ENCODE measurements at regions not wholly inside any gene's neighbourhood (a gene's known extent, or its start where the extent isn't known, plus 50 kb on each side); places are given as distances from the start of the nearest gene placed in this dataset.

- TF ChIP-seq CTCF (IDR thresholded peaks at IDR 0.05; ENCODE audit: poor library complexity, severe bottlenecking), result no peak
- TF ChIP-seq TAF1 (IDR thresholded peaks at IDR 0.05; ENCODE audit: low read depth), result no peak
- no peak for TF ChIP-seq REST (IDR thresholded peaks at IDR 0.05; ENCODE audit: borderline replicate concordance)
- TF ChIP-seq EP300 (conservative IDR thresholded peaks at IDR 0.05; ENCODE audit: poor library complexity, severe bottlenecking), result no peak
- TF ChIP-seq POLR2AphosphoS5 (IDR thresholded peaks at IDR 0.05), result no peak
- TF ChIP-seq EZH2 (IDR thresholded peaks at IDR 0.05; ENCODE audit: borderline replicate concordance, insufficient read depth, low read length, poor library complexity, severe bottlenecking), result no peak
- TF ChIP-seq RAD21 (conservative IDR thresholded peaks at IDR 0.05), result no peak
- TF ChIP-seq MXI1 (conservative IDR thresholded peaks at IDR 0.05; ENCODE audit: poor library complexity, severe bottlenecking), result no peak
- TF ChIP-seq SMC3 (conservative IDR thresholded peaks at IDR 0.05; ENCODE audit: poor library complexity), result no peak
Observed at GRCh38 chr6:139590206-139590605, 215.8 kb upstream of the CITED2 start.

All from neural cell (in vitro differentiated cells).